ENCODE measurements at regions not wholly inside any gene's neighbourhood (a gene's known extent, or its start where the extent isn't known, plus 50 kb on each side); places are given as distances from the start of the nearest gene placed in this dataset.

DNA sequence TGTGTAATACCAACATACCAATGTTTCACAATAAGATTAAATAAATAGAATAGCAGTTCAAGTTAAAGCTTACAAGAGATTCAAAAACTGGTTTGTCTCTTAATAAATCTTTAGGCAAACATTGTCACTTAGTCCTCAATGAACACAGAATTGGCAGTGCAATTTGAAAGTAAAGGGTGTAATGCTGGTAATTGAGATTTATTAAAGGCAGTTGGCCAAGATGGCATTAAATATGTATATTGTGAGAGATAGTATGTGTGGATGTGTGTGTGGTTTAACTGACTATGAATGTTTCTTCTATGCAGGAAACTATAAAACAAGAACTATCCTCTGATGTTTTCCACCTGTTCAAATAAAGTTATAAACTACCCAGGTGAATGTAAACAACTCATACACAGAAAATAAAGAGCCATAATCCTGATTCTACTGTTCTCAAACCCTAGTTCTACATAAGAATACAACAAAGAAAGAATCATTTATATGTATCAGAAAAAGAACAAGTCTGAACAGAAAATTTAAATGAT, 267.9 kb upstream of the PTCHD4 start:
- ChIA-PET RAD21 (ENCODE audit: unreplicated experiment) (no interaction called here), SMC1A (ENCODE audit: uncharacterized antibody, unreplicated experiment) (no interaction called here), POLR2A (no interaction called here), CTCF (no interaction called here)
- DNase-seq (ENCODE audit: low read depth, low spot score) (no peak), ATAC-seq (no peak), FAIRE-seq (no peak)
- no TSS peak for BruUV-seq (replicated peaks)
- Histone ChIP-seq H3K9me3 (replicated peaks; ENCODE audit: control insufficient read depth, insufficient read depth, low read length) (no peaks in the 10 kb centered on the region), H3K36me3 (ENCODE audit: control insufficient read depth in 2 of 2, insufficient read depth in 2 of 2, low read length in 1 of 2) (no peaks in the 10 kb centered on the region), H3K79me2 (ENCODE audit: control insufficient read depth, insufficient read depth, low read length) (no peaks in the 10 kb centered on the region), H4K20me1 (ENCODE audit: control insufficient read depth, insufficient read depth) (no peaks in the 10 kb centered on the region), H3K4me1 (ENCODE audit: control insufficient read depth, insufficient read depth, low read length) (no peaks in the 10 kb centered on the region), H3K4me3 (no peak overlapping the region), H3K9ac (ENCODE audit: control insufficient read depth, insufficient read depth, low read length) (no peak overlapping the region), H2AFZ (ENCODE audit: control insufficient read depth, low read depth, low read length) (no peak overlapping the region), H3K27ac (ENCODE audit: control insufficient read depth, insufficient read depth) (no peak overlapping the region), H3K4me2 (ENCODE audit: control insufficient read depth, insufficient read depth) (no peak overlapping the region), H3K27me3 (replicated peaks in 1 of 2; ENCODE audit: control insufficient read depth in 2 of 2, insufficient read depth in 2 of 2, low read length in 1 of 2) (no peaks in the 10 kb centered on the region)
- intact Hi-C loops (cut with micrococcal nuclease; ENCODE audit: unreplicated experiment): no loop called here
- in situ Hi-C loops (cut with MboI): no loop called here
- TF ChIP-seq SREBF1 (IDR thresholded peaks at IDR 0.05; ENCODE audit: low read length) (no peak), MEF2B (IDR thresholded peaks at IDR 0.05; ENCODE audit: partially characterized antibody, poor library complexity, severe bottlenecking) (no peak), SPI1 (IDR thresholded peaks at IDR 0.05; ENCODE audit: borderline replicate concordance, insufficient read depth, low read depth, low read length) (no peak), KDM1A (IDR thresholded peaks at IDR 0.05; ENCODE audit: borderline replicate concordance) (no peak), EZH2 (IDR thresholded peaks at IDR 0.05; ENCODE audit: borderline replicate concordance, control insufficient read depth, low read depth, low read length) (no peak)
- TF ChIP-seq, protein P1, sequence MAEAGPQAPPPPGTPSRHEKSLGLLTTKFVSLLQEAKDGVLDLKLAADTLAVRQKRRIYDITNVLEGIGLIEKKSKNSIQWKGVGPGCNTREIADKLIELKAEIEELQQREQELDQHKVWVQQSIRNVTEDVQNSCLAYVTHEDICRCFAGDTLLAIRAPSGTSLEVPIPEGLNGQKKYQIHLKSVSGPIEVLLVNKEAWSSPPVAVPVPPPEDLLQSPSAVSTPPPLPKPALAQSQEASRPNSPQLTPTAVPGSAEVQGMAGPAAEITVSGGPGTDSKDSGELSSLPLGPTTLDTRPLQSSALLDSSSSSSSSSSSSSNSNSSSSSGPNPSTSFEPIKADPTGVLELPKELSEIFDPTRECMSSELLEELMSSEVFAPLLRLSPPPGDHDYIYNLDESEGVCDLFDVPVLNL (IDR thresholded peaks at IDR 0.05; ENCODE audit: low read depth, low read length): no peak
- TF ChIP-seq, protein P2, sequence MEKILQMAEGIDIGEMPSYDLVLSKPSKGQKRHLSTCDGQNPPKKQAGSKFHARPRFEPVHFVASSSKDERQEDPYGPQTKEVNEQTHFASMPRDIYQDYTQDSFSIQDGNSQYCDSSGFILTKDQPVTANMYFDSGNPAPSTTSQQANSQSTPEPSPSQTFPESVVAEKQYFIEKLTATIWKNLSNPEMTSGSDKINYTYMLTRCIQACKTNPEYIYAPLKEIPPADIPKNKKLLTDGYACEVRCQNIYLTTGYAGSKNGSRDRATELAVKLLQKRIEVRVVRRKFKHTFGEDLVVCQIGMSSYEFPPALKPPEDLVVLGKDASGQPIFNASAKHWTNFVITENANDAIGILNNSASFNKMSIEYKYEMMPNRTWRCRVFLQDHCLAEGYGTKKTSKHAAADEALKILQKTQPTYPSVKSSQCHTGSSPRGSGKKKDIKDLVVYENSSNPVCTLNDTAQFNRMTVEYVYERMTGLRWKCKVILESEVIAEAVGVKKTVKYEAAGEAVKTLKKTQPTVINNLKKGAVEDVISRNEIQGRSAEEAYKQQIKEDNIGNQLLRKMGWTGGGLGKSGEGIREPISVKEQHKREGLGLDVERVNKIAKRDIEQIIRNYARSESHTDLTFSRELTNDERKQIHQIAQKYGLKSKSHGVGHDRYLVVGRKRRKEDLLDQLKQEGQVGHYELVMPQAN (conservative IDR thresholded peaks at IDR 0.05): no peak

Data from GM12878 (cell line).